ENCODE measurements at regions not wholly inside any gene's neighbourhood (a gene's known extent, or its start where the extent isn't known, plus 50 kb on each side); places are given as distances from the start of the nearest gene placed in this dataset.

- DNase-seq (ENCODE audit: low read depth, low spot score): no peak
- 0 out of 2 replicates have a peak, but pooled peaks have one; percentile 36 for ATAC-seq
- Histone ChIP-seq H3K4me3 (replicated peaks in 1 of 2; ENCODE audit: low read depth in 1 of 2, low read length in 2 of 2) (no peak overlapping the region), H3K27me3 (ENCODE audit: insufficient read depth, low read length) (peaks cover 38% of the 10 kb centered on the region), H3K9ac (ENCODE audit: low read length) (no peak overlapping the region), H3K79me2 (ENCODE audit: insufficient read depth, low read length) (no peaks in the 10 kb centered on the region), H3K27ac (ENCODE audit: low read depth, low read length) (no peak overlapping the region), H2AFZ (ENCODE audit: low read depth, low read length, poor library complexity, severe bottlenecking) (no peak overlapping the region), H3K9me2 (ENCODE audit: insufficient read depth) (no peaks in the 10 kb centered on the region), H3K4me1 (ENCODE audit: control insufficient read depth in 1 of 2, insufficient read depth in 2 of 2, low read length in 2 of 2) (no peaks in the 10 kb centered on the region), H3K9me3 (ENCODE audit: control insufficient read depth in 1 of 2, insufficient read depth in 1 of 2, low read depth in 1 of 2, low read length in 2 of 2) (no peaks in the 10 kb centered on the region), H3K36me3 (ENCODE audit: control insufficient read depth in 1 of 2, insufficient read depth in 2 of 2, low read length in 2 of 2) (no peaks in the 10 kb centered on the region), H4K20me1 (ENCODE audit: insufficient read depth) (no peaks in the 10 kb centered on the region), H3K4me2 (ENCODE audit: low read length) (no peak overlapping the region)
- ChIA-PET POLR2A (no interaction called here), CTCF (interaction anchor here (1.0 kb wide), 1 partner anchor 8 kb away, joined by 5 read pairs; no protein-coding TSS in a partner anchor), RAD21 (ENCODE audit: low non-redundant PET in 1 of 2, low total read pairs in 2 of 2, uncharacterized antibody in 2 of 2, unreplicated experiment in 2 of 2) (no interaction called here)
- no TSS peak for BruUV-seq (replicated peaks)
- TF ChIP-seq RAD21 (IDR thresholded peaks at IDR 0.05; ENCODE audit: low read depth) (peak; percentile 32; the same call in 1 of the 2 replicates), FOSL1 (IDR thresholded peaks at IDR 0.05; ENCODE audit: low read depth) (no peak), POLR2AphosphoS5 (IDR thresholded peaks at IDR 0.05; ENCODE audit: low read depth, low read length) (no peak), CTCF (IDR thresholded peaks at IDR 0.05 in 2 of 3, conservative IDR thresholded peaks at IDR 0.05 in 1 of 3; ENCODE audit: borderline replicate concordance in 1 of 3, insufficient read depth in 1 of 3, low read depth in 2 of 3, low read length in 2 of 3) (peak; percentile 16 to 43 (median 19); a peak in 4 of 6 replicates)
- intact Hi-C loops (cut with micrococcal nuclease): no loop called here
Observed at GRCh38 chr5:155147222-155147621, 133.7 kb downstream of the KIF4B start.

- H3K36me3 ChIP-seq (ENCODE audit: control insufficient read depth in 1 of 2, insufficient read depth in 2 of 2, low read length in 2 of 2): no peaks in the 10 kb centered on the region
- DNase-seq (ENCODE audit: low read depth, low spot score) (no peak), ATAC-seq (no peak)
- no peak overlapping the region for H3K9ac ChIP-seq (ENCODE audit: low read length)
- H3K4me3 ChIP-seq (replicated peaks in 1 of 2; ENCODE audit: low read depth in 1 of 2, low read length in 2 of 2): no peak overlapping the region
- no peak overlapping the region for H3K27ac ChIP-seq (ENCODE audit: low read depth, low read length)
- TF ChIP-seq EZH2 (IDR thresholded peaks at IDR 0.05) (no peak), CTCF (IDR thresholded peaks at IDR 0.05 in 2 of 3, conservative IDR thresholded peaks at IDR 0.05 in 1 of 3; ENCODE audit: borderline replicate concordance in 1 of 3, insufficient read depth in 1 of 3, low read depth in 2 of 3, low read length in 2 of 3) (no peak), ZBTB33 (IDR thresholded peaks at IDR 0.05; ENCODE audit: extremely low read depth, insufficient replicate concordance, low read length) (no peak), CEBPB (IDR thresholded peaks at IDR 0.05; ENCODE audit: low read depth) (no peak), ZNF274 (IDR thresholded peaks at IDR 0.05; ENCODE audit: low read depth, low read length) (no peak), RAD21 (IDR thresholded peaks at IDR 0.05; ENCODE audit: low read depth) (no peak), SP1 (IDR thresholded peaks at IDR 0.05; ENCODE audit: low read depth) (no peak), ELF1 (IDR thresholded peaks at IDR 0.05; ENCODE audit: borderline replicate concordance, low read depth) (no peak), MAX (IDR thresholded peaks at IDR 0.05) (no peak), SRF (IDR thresholded peaks at IDR 0.05; ENCODE audit: low read depth) (no peak), EGR1 (IDR thresholded peaks at IDR 0.05; ENCODE audit: low read depth) (no peak), POLR2A (IDR thresholded peaks at IDR 0.05; ENCODE audit: borderline replicate concordance, extremely low read depth, insufficient read depth, insufficient read length) (no peak)
- H3K79me2 ChIP-seq (ENCODE audit: insufficient read depth, low read length): no peaks in the 10 kb centered on the region
- intact Hi-C loops (cut with micrococcal nuclease): no loop called here
- ChIA-PET CTCF (no interaction called here), POLR2A (no interaction called here), RAD21 (ENCODE audit: low non-redundant PET in 1 of 2, low total read pairs in 2 of 2, uncharacterized antibody in 2 of 2, unreplicated experiment in 2 of 2) (no interaction called here)
- no peaks in the 10 kb centered on the region for H3K9me3 ChIP-seq (ENCODE audit: control insufficient read depth in 1 of 2, insufficient read depth in 1 of 2, low read depth in 1 of 2, low read length in 2 of 2)
- BruUV-seq (replicated peaks): no TSS peak
- H2AFZ ChIP-seq (ENCODE audit: low read depth, low read length, poor library complexity, severe bottlenecking): no peak overlapping the region
- no peak overlapping the region for H3K4me2 ChIP-seq (ENCODE audit: low read length)
- no peaks in the 10 kb centered on the region for H3K4me1 ChIP-seq (ENCODE audit: control insufficient read depth in 1 of 2, insufficient read depth in 2 of 2, low read length in 2 of 2)
- H4K20me1 ChIP-seq (ENCODE audit: insufficient read depth): no peaks in the 10 kb centered on the region
- no peaks in the 10 kb centered on the region for H3K9me2 ChIP-seq (ENCODE audit: insufficient read depth)
- peaks cover 31% of the 10 kb centered on the region for H3K27me3 ChIP-seq (ENCODE audit: insufficient read depth, low read length)
Observed at GRCh38 chr5:155148694-155149093, 135.1 kb downstream of the KIF4B start.
